ENCODE measurements at regions not wholly inside any gene's neighbourhood (a gene's known extent, or its start where the extent isn't known, plus 50 kb on each side); places are given as distances from the start of the nearest gene placed in this dataset.

DNA sequence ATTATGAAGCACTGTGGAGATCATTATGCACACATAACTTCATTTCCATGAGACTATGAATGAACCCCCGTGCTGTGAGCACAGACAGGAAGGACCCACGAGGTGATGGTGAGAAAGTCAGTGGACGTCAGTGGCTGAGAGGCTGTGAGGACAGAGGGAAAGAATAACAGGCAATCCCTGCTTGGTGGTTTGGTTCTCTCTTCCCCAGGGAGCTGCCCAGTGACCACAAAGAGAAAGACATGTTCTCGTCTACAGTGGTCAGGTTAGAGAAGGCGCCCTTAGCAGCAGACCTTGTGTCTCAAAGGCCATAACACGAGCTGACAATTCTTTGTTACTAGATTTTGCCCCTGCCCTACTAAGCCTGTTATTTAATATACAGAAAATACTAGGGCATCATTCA lies 609.2 kb downstream of the TOX3 start:
- TF ChIP-seq POLR2AphosphoS5 (IDR thresholded peaks at IDR 0.05; ENCODE audit: borderline replicate concordance, low read depth, low read length) (no peak), EZH2 (IDR thresholded peaks at IDR 0.05) (no peak), FOXP2 (optimal IDR thresholded peaks at IDR 0.05; ENCODE audit: control extremely low read depth, extremely low read length, insufficient read depth) (no peak)

All from SK-N-MC (cell line).